Naive B cell (primary cell): ENCODE measurements at regions not wholly inside any gene's neighbourhood (a gene's known extent, or its start where the extent isn't known, plus 50 kb on each side); places are given as distances from the start of the nearest gene placed in this dataset.

ENCODE experiments used
- ATAC-seq, 2 donors: fragments of 150-1000 bp; cut with Tn5 transposase; 2 replicates each; pipeline ENCODE4 v1.10.0; 2021; ENCODE audit warnings: low read depth in 2 of 2, mild to moderate bottlenecking in 2 of 2, moderate library complexity in 2 of 2
- DNase-seq: peaks from one replicate; pipeline ENCODE4 v3.0.0; 2022
- H3K27ac Mint-ChIP-seq, 6 donors: one replicate each; pipeline ENCODE4 v1.8.0; 2020 to 2022; ENCODE audit warnings: mild to moderate bottlenecking in 6 of 6, mixed read lengths in 6 of 6, moderate library complexity in 5 of 6, inconsistent platforms in 2 of 6
- H3K27me3 Mint-ChIP-seq, 3 donors: one replicate each; pipeline ENCODE4 v1.8.0; 2021 to 2022; ENCODE audit warnings: mixed read lengths in 3 of 3, mild to moderate bottlenecking in 1 of 3
- H3K36me3 Mint-ChIP-seq, 2 donors: one replicate each; pipeline ENCODE4 v1.8.0; 2020 to 2022; ENCODE audit warnings: mixed read lengths in 2 of 2, inconsistent platforms in 1 of 2, mild to moderate bottlenecking in 1 of 2
- H3K4me1 Mint-ChIP-seq, 3 donors: one replicate each; pipeline ENCODE4 v1.8.0; 2020 to 2022; ENCODE audit warnings: mixed read lengths in 3 of 3, inconsistent platforms in 1 of 3, mild to moderate bottlenecking in 1 of 3, moderate library complexity in 1 of 3
- H3K4me3 Mint-ChIP-seq, 8 donors: one replicate each; pipeline ENCODE4 v1.8.0; 2020 to 2022; ENCODE audit warnings: mild to moderate bottlenecking in 8 of 8, mixed read lengths in 8 of 8, moderate library complexity in 8 of 8, inconsistent platforms in 2 of 8
- H3K9me3 Mint-ChIP-seq, 7 donors: one replicate each; pipeline ENCODE4 v1.8.0; 2020 to 2022; ENCODE audit warnings: mixed read lengths in 7 of 7, mild to moderate bottlenecking in 5 of 7, inconsistent platforms in 2 of 7, moderate library complexity in 1 of 7

- peaks cover 2 to 10% (median 8%) of the 10 kb centered on the region in 7 donors for H3K9me3 Mint-ChIP-seq
- DNase-seq: no peak
- no peak overlapping the region for H3K4me3 Mint-ChIP-seq
- ATAC-seq: no peak
- no peaks in the 10 kb centered on the region for H3K36me3 Mint-ChIP-seq
- H3K27ac Mint-ChIP-seq: no peak overlapping the region
- no peaks in the 10 kb centered on the region for H3K4me1 Mint-ChIP-seq
- no peaks in the 10 kb centered on the region for H3K27me3 Mint-ChIP-seq
Observed at GRCh38 chr1:188958461-188959115, 1519.1 kb downstream of the BRINP3 start.

- H3K9me3 Mint-ChIP-seq: peaks cover 5 to 18% (median 7%) of the 10 kb centered on the region in 7 donors
- ATAC-seq (no peak), DNase-seq (no peak)
- no peaks in the 10 kb centered on the region for H3K4me1 Mint-ChIP-seq
- no peaks in the 10 kb centered on the region for H3K36me3 Mint-ChIP-seq
- H3K4me3 Mint-ChIP-seq: no peak overlapping the region
- H3K27me3 Mint-ChIP-seq: no peaks in the 10 kb centered on the region
- no peak overlapping the region for H3K27ac Mint-ChIP-seq
Observed at GRCh38 chr1:188986745-188987417, 1490.8 kb downstream of the BRINP3 start.

GRCh38 chr1:188988589-188988988 is 1489.1 kb downstream of the BRINP3 start:
- H3K4me3 Mint-ChIP-seq: no peak overlapping the region
- no peak for DNase-seq
- no peaks in the 10 kb centered on the region for H3K4me1 Mint-ChIP-seq
- H3K36me3 Mint-ChIP-seq: no peaks in the 10 kb centered on the region
- no peak for ATAC-seq
- no peaks in the 10 kb centered on the region for H3K27me3 Mint-ChIP-seq
- peaks cover 2 to 18% (median 7%) of the 10 kb centered on the region in 7 donors for H3K9me3 Mint-ChIP-seq
- no peak overlapping the region for H3K27ac Mint-ChIP-seq

GRCh38 chr1:188991221-188991930 is 1486.3 kb downstream of the BRINP3 start:
- ATAC-seq: no peak
- H3K4me3 Mint-ChIP-seq: no peak overlapping the region
- no peaks in the 10 kb centered on the region for H3K27me3 Mint-ChIP-seq
- no peak for DNase-seq
- H3K4me1 Mint-ChIP-seq: no peaks in the 10 kb centered on the region
- peaks cover 0 to 5% (median 2%) of the 10 kb centered on the region in 7 donors for H3K9me3 Mint-ChIP-seq
- no peak overlapping the region for H3K27ac Mint-ChIP-seq
- no peaks in the 10 kb centered on the region for H3K36me3 Mint-ChIP-seq

- Mint-ChIP-seq H3K4me1 (no peaks in the 10 kb centered on the region), H3K36me3 (no peaks in the 10 kb centered on the region), H3K4me3 (no peak overlapping the region), H3K27ac (no peak overlapping the region), H3K27me3 (no peaks in the 10 kb centered on the region), H3K9me3 (peaks cover 0 to 5% (median 0%) of the 10 kb centered on the region in 7 donors)
- ATAC-seq (no peak), DNase-seq (no peak)
Observed at GRCh38 chr1:189007824-189008223, 1469.8 kb downstream of the BRINP3 start.

- H3K36me3 Mint-ChIP-seq: no peaks in the 10 kb centered on the region
- H3K4me1 Mint-ChIP-seq: no peaks in the 10 kb centered on the region
- no peak for ATAC-seq
Observed at GRCh38 chr1:189021577-189021976, 1456.1 kb downstream of the BRINP3 start.

GRCh38 chr1:189022015-189022414 is 1455.6 kb downstream of the BRINP3 start:
- H3K4me1 Mint-ChIP-seq: no peaks in the 10 kb centered on the region
- no peak overlapping the region for H3K4me3 Mint-ChIP-seq
- H3K27me3 Mint-ChIP-seq: no peaks in the 10 kb centered on the region
- ATAC-seq (no peak), DNase-seq (no peak)
- peaks cover 2 to 10% (median 6%) of the 10 kb centered on the region in 7 donors for H3K9me3 Mint-ChIP-seq
- no peaks in the 10 kb centered on the region for H3K36me3 Mint-ChIP-seq
- H3K27ac Mint-ChIP-seq: peak overlapping the region in 1 of 6 donors; percentile 71

More at GRCh38 chr1:189021577-189021976, 1456.1 kb downstream of the BRINP3 start:
- Mint-ChIP-seq H3K27me3 (no peaks in the 10 kb centered on the region), H3K9me3 (peaks cover 5 to 15% (median 10%) of the 10 kb centered on the region in 7 donors), H3K27ac (no peak overlapping the region), H3K4me3 (no peak overlapping the region)
- DNase-seq: no peak

GRCh38 chr1:189027512-189027911 is 1450.2 kb downstream of the BRINP3 start:
- peaks cover 0 to 10% (median 5%) of the 10 kb centered on the region in 7 donors for H3K9me3 Mint-ChIP-seq
- DNase-seq: no peak
- no peaks in the 10 kb centered on the region for H3K4me1 Mint-ChIP-seq
- no peak overlapping the region for H3K4me3 Mint-ChIP-seq
- no peaks in the 10 kb centered on the region for H3K36me3 Mint-ChIP-seq
- H3K27ac Mint-ChIP-seq: no peak overlapping the region
- ATAC-seq: no peak
- no peaks in the 10 kb centered on the region for H3K27me3 Mint-ChIP-seq

GRCh38 chr1:189033169-189033568 is 1444.5 kb downstream of the BRINP3 start:
- Mint-ChIP-seq H3K4me3 (no peak overlapping the region), H3K27me3 (no peaks in the 10 kb centered on the region), H3K27ac (no peak overlapping the region), H3K9me3 (peaks cover 0 to 4% (median 2%) of the 10 kb centered on the region in 7 donors), H3K4me1 (no peaks in the 10 kb centered on the region), H3K36me3 (no peaks in the 10 kb centered on the region)
- DNase-seq: no peak
- ATAC-seq: no peak

GRCh38 chr1:189036628-189037027 is 1441.0 kb downstream of the BRINP3 start:
- H3K27me3 Mint-ChIP-seq: no peaks in the 10 kb centered on the region
- peaks cover 0 to 4% (median 2%) of the 10 kb centered on the region in 7 donors for H3K9me3 Mint-ChIP-seq
- H3K4me3 Mint-ChIP-seq: no peak overlapping the region
- DNase-seq (no peak), ATAC-seq (no peak)
- H3K4me1 Mint-ChIP-seq: no peaks in the 10 kb centered on the region
- no peak overlapping the region for H3K27ac Mint-ChIP-seq
- H3K36me3 Mint-ChIP-seq: no peaks in the 10 kb centered on the region

- DNase-seq (no peak), ATAC-seq (no peak)
- Mint-ChIP-seq H3K27ac (no peak overlapping the region), H3K4me3 (no peak overlapping the region), H3K9me3 (peaks cover 0 to 8% (median 2%) of the 10 kb centered on the region in 7 donors), H3K36me3 (no peaks in the 10 kb centered on the region), H3K27me3 (no peaks in the 10 kb centered on the region), H3K4me1 (no peaks in the 10 kb centered on the region)
Observed at GRCh38 chr1:189046127-189046526, 1431.5 kb downstream of the BRINP3 start.

GRCh38 chr1:189084811-189085210 is 1392.9 kb downstream of the BRINP3 start:
- no peak overlapping the region for H3K4me3 Mint-ChIP-seq

GRCh38 chr1:189103956-189104355 is 1373.7 kb downstream of the BRINP3 start:
- no peak overlapping the region for H3K27ac Mint-ChIP-seq
- H3K4me1 Mint-ChIP-seq: no peaks in the 10 kb centered on the region
- H3K9me3 Mint-ChIP-seq: peaks cover 3 to 11% (median 5%) of the 10 kb centered on the region in 7 donors
- no peaks in the 10 kb centered on the region for H3K27me3 Mint-ChIP-seq
- no peak overlapping the region for H3K4me3 Mint-ChIP-seq
- DNase-seq: no peak
- no peaks in the 10 kb centered on the region for H3K36me3 Mint-ChIP-seq
- no peak for ATAC-seq

More at GRCh38 chr1:189084811-189085210, 1392.9 kb downstream of the BRINP3 start:
- H3K9me3 Mint-ChIP-seq: peaks cover 0 to 7% (median 1%) of the 10 kb centered on the region in 7 donors
- no peak overlapping the region for H3K27ac Mint-ChIP-seq
- H3K27me3 Mint-ChIP-seq: no peaks in the 10 kb centered on the region
- H3K4me1 Mint-ChIP-seq: no peaks in the 10 kb centered on the region
- DNase-seq (no peak), ATAC-seq (no peak)
- H3K36me3 Mint-ChIP-seq: no peaks in the 10 kb centered on the region
